Muscle layer of duodenum (tissue), 2 donors: ENCODE measurements at regions not wholly inside any gene's neighbourhood (a gene's known extent, or its start where the extent isn't known, plus 50 kb on each side); places are given as distances from the start of the nearest gene placed in this dataset.
"Not testable (repeated sequence)": the region's sequence is repeated elsewhere in the genome, so short reads cannot be mapped to it uniquely, and the experiment has no call there.

Experiments used
- H3K27ac ChIP-seq: one replicate; pipeline ENCODE4 v1.7.0; 2013; ENCODE audit warnings: mild to moderate bottlenecking, low read length
- H3K27me3 ChIP-seq: one replicate; pipeline ENCODE4 v1.7.0; 2013; ENCODE audit warnings: low read depth, mild to moderate bottlenecking, control low read depth, low read length
- H3K36me3 ChIP-seq, 2 donors: one replicate each; pipeline ENCODE4 v1.7.0; 2013; ENCODE audit warnings: low read length in 2 of 2, control low read depth in 1 of 2, mild to moderate bottlenecking in 1 of 2; ENCODE audit not compliant: insufficient read depth in 2 of 2, control insufficient read depth in 1 of 2
- H3K4me1 ChIP-seq, 2 donors: one replicate each; pipeline ENCODE4 v1.7.0; 2013; ENCODE audit warnings: low read length in 2 of 2, mild to moderate bottlenecking in 2 of 2, control low read depth in 1 of 2, moderate library complexity in 1 of 2; ENCODE audit not compliant: insufficient read depth in 2 of 2, control insufficient read depth in 1 of 2
- H3K4me3 ChIP-seq, 2 donors: one replicate each; pipeline ENCODE4 v1.7.0; 2013; ENCODE audit warnings: low read length in 2 of 2, low read depth in 1 of 2, mild to moderate bottlenecking in 1 of 2
- H3K9me3 ChIP-seq, 2 donors: one replicate each; pipeline ENCODE4 v1.7.0; 2013; ENCODE audit warnings: low read length in 2 of 2, control low read depth in 1 of 2, mild to moderate bottlenecking in 1 of 2; ENCODE audit not compliant: control insufficient read depth in 1 of 2
- donor health status: healthy.

GRCh38 chr1:98113811-98114210 is 193.0 kb upstream of the DPYD start:
- H3K4me1 ChIP-seq, result no peaks in the 10 kb centered on the region
- no peak overlapping the region for H3K4me3 ChIP-seq
- H3K36me3 ChIP-seq, result no peaks in the 10 kb centered on the region
- no peaks in the 10 kb centered on the region for H3K9me3 ChIP-seq
- no peak overlapping the region for H3K27ac ChIP-seq
- no peaks in the 10 kb centered on the region for H3K27me3 ChIP-seq

DNA sequence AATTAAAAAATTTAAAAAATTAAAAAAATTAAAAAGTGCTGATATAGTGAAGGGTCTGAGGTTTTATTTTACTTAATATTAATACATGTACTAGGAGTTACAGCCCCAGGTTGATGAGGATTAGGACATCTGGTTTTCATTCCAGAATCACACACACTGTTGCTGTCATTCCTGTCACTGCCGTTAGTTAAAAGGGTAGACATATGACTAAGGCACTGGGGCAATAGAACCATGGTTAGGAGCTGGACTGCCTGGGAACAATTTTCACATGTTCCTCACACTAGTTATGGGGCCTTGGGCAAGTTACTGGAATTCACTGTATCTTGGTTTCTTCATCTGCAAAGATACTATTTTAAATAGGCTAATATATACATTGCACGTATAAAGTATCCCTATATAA is 191.8 kb upstream of the DPYD start:
- Histone ChIP-seq H3K9me3 (peaks cover 7% of the 10 kb centered on the region in 2 donors), H3K36me3 (no peaks in the 10 kb centered on the region)

GRCh38 chr1:98110674-98111073 is 189.8 kb upstream of the DPYD start:
- Histone ChIP-seq H3K4me1 (no peaks in the 10 kb centered on the region), H3K36me3 (no peaks in the 10 kb centered on the region), H3K27ac (no peak overlapping the region), H3K27me3 (no peaks in the 10 kb centered on the region), H3K9me3 (peaks cover 12 to 15% of the 10 kb centered on the region in 2 donors), H3K4me3 (no peak overlapping the region)

More for the DNA sequence above, 191.8 kb upstream of the DPYD start:
- Histone ChIP-seq H3K4me1 (no peaks in the 10 kb centered on the region), H3K27me3 (no peaks in the 10 kb centered on the region), H3K4me3 (no peak overlapping the region), H3K27ac (no peak overlapping the region)

DNA sequence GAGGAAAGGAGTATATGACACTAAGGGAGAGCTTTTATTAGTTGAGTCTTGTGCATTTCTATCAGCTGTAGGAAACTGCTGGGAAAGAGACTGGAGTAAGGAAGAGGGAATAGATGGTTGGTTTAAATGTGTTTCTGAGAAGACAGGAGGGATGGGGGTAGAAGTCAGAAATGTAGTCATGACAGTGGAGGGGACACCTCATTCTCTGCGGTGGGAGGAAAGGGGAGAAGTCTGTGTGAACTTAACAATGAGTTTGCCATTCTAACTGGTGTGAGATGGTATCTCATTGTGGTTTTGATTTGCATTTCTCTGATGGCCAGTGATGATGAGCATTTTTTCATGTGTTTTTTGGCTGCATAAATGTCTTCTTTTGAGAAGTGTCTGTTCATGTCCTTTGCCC is 187.5 kb upstream of the DPYD start:
- not testable (repeated sequence) for H3K36me3 ChIP-seq, H3K27me3 ChIP-seq, H3K27ac ChIP-seq, H3K4me1 ChIP-seq, H3K4me3 ChIP-seq
- H3K9me3 ChIP-seq, result peaks cover 12 to 15% of the 10 kb centered on the region in 2 donors

- Histone ChIP-seq H3K9me3 (peaks cover 12 to 15% of the 10 kb centered on the region in 2 donors), H3K4me3 (no peak overlapping the region), H3K36me3 (no peaks in the 10 kb centered on the region), H3K4me1 (no peaks in the 10 kb centered on the region), H3K27me3 (no peaks in the 10 kb centered on the region), H3K27ac (no peak overlapping the region)
Observed at GRCh38 chr1:98107256-98107655, 186.4 kb upstream of the DPYD start.

DNA sequence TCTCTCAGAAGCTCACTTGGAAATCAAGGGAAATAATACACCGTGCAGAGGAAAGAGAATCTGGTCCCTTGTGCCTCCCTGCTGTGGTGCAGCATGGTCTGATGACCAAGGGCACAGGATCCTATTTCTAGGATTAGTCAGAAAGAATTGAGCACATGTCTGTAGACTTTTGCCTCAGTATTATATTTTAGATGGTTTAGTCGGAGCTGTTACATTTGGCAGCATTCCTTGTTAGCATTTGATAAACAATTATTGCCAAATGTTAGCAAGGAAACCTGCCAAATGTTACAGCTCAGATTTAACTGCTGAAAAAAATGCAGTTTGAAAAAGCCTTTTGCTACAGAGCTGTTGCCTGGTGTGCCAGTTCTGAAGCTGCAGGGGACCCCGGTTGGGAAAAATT is 183.5 kb upstream of the DPYD start:
- H3K36me3 ChIP-seq, result no peaks in the 10 kb centered on the region
- H3K27me3 ChIP-seq, result no peaks in the 10 kb centered on the region
- H3K9me3 ChIP-seq, result peaks cover 12 to 15% of the 10 kb centered on the region in 2 donors
- no peak overlapping the region for H3K4me3 ChIP-seq
- H3K4me1 ChIP-seq, result no peaks in the 10 kb centered on the region
- no peak overlapping the region for H3K27ac ChIP-seq

- no peak overlapping the region for H3K27ac ChIP-seq
- peaks cover 12 to 15% of the 10 kb centered on the region in 2 donors for H3K9me3 ChIP-seq
- H3K27me3 ChIP-seq, result no peaks in the 10 kb centered on the region
- no peak overlapping the region for H3K4me3 ChIP-seq
- H3K4me1 ChIP-seq, result no peaks in the 10 kb centered on the region
- no peaks in the 10 kb centered on the region for H3K36me3 ChIP-seq
Observed at GRCh38 chr1:98103617-98104285, 182.9 kb upstream of the DPYD start.

- Histone ChIP-seq H3K4me3 (no peak overlapping the region), H3K9me3 (peaks cover 3 to 6% of the 10 kb centered on the region in 2 donors), H3K4me1 (no peaks in the 10 kb centered on the region), H3K27ac (no peak overlapping the region), H3K27me3 (no peaks in the 10 kb centered on the region), H3K36me3 (no peaks in the 10 kb centered on the region)
Observed at GRCh38 chr1:98102345-98103030, 181.7 kb upstream of the DPYD start.

- no peaks in the 10 kb centered on the region for H3K9me3 ChIP-seq
- no peaks in the 10 kb centered on the region for H3K27me3 ChIP-seq
- no peaks in the 10 kb centered on the region for H3K4me1 ChIP-seq
- H3K27ac ChIP-seq, result no peak overlapping the region
- no peaks in the 10 kb centered on the region for H3K36me3 ChIP-seq
- H3K4me3 ChIP-seq, result no peak overlapping the region
Observed at GRCh38 chr1:98101364-98101763, 180.5 kb upstream of the DPYD start.

GRCh38 chr1:98099501-98099900 is 178.7 kb upstream of the DPYD start:
- Histone ChIP-seq H3K27ac (no peak overlapping the region), H3K36me3 (no peaks in the 10 kb centered on the region), H3K27me3 (no peaks in the 10 kb centered on the region), H3K9me3 (no peaks in the 10 kb centered on the region), H3K4me1 (no peaks in the 10 kb centered on the region), H3K4me3 (no peak overlapping the region)

- H3K4me1 ChIP-seq, result no peaks in the 10 kb centered on the region
- H3K36me3 ChIP-seq, result no peaks in the 10 kb centered on the region
- no peaks in the 10 kb centered on the region for H3K27me3 ChIP-seq
- H3K9me3 ChIP-seq, result no peaks in the 10 kb centered on the region
- H3K27ac ChIP-seq, result no peak overlapping the region
- no peak overlapping the region for H3K4me3 ChIP-seq
Observed at GRCh38 chr1:98098473-98098872, 177.6 kb upstream of the DPYD start.

DNA sequence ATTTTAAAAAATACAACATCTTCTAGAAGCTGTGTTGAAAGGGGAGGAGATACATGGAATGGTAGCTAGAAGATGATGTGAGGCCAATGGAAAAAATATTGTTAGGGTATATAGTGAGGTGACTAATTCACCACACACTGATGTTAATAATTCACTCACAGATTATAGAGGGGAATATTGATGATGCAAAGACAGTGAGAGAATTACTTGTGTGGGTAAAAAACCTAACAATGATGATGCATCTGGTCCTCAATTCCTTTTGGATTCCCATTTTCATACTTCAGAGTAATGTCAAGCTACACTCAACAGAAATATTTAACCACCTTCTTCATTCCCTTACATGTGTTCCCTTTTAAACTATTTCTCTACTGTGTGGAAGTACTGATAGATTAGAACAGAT is 169.5 kb upstream of the DPYD start:
- Histone ChIP-seq H3K4me3 (no peak overlapping the region), H3K27ac (no peak overlapping the region), H3K27me3 (no peaks in the 10 kb centered on the region), H3K9me3 (no peaks in the 10 kb centered on the region), H3K36me3 (no peaks in the 10 kb centered on the region), H3K4me1 (no peaks in the 10 kb centered on the region)
